ENCODE measurements at regions not wholly inside any gene's neighbourhood (a gene's known extent, or its start where the extent isn't known, plus 50 kb on each side); places are given as distances from the start of the nearest gene placed in this dataset.

GRCh38 chr4:111671756-111672155 lies 473.5 kb upstream of the FAM241A start:
- no peak for DNase-seq (ENCODE audit: low read depth in 2 of 2)
- no peak overlapping the region for H3K4me3 ChIP-seq (replicated peaks in 1 of 2; ENCODE audit: low read depth in 2 of 2, low read length in 2 of 2)
- no peak for TF ChIP-seq CTCF (IDR thresholded peaks at IDR 0.05; ENCODE audit: low read depth, low read length)

- DNase-seq (ENCODE audit: low read depth in 2 of 2): no peak
These were observed 469.5 kb upstream of the FAM241A start for GRCh38 chr4:111675746-111676145.

GRCh38 chr4:111676533-111676932 lies 468.7 kb upstream of the FAM241A start:
- no peak for TF ChIP-seq CTCF (IDR thresholded peaks at IDR 0.05; ENCODE audit: low read depth, low read length)
- no peak overlapping the region for H3K4me3 ChIP-seq (replicated peaks in 1 of 2; ENCODE audit: low read depth in 2 of 2, low read length in 2 of 2)

More at GRCh38 chr4:111675746-111676145, 469.5 kb upstream of the FAM241A start:
- TF ChIP-seq CTCF (IDR thresholded peaks at IDR 0.05; ENCODE audit: low read depth, low read length): no peak
- no peak overlapping the region for H3K4me3 ChIP-seq (replicated peaks in 1 of 2; ENCODE audit: low read depth in 2 of 2, low read length in 2 of 2)

GRCh38 chr4:111678479-111678878 lies 466.8 kb upstream of the FAM241A start:
- peak; percentile 59 to 75 for DNase-seq (ENCODE audit: low read depth in 2 of 2)
- no peak overlapping the region for H3K4me3 ChIP-seq (replicated peaks in 1 of 2; ENCODE audit: low read depth in 2 of 2, low read length in 2 of 2)
- no peak for TF ChIP-seq CTCF (IDR thresholded peaks at IDR 0.05; ENCODE audit: low read depth, low read length)

More at GRCh38 chr4:111676533-111676932, 468.7 kb upstream of the FAM241A start:
- no peak for DNase-seq (ENCODE audit: low read depth in 2 of 2)

GRCh38 chr4:111678908-111679307 lies 466.3 kb upstream of the FAM241A start:
- TF ChIP-seq CTCF (IDR thresholded peaks at IDR 0.05; ENCODE audit: low read depth, low read length): no peak
- no peak overlapping the region for H3K4me3 ChIP-seq (replicated peaks in 1 of 2; ENCODE audit: low read depth in 2 of 2, low read length in 2 of 2)
- peak in 1 of 2 donors; percentile 8 for DNase-seq (ENCODE audit: low read depth in 2 of 2)

- DNase-seq (ENCODE audit: low read depth in 2 of 2): no peak
- TF ChIP-seq CTCF (IDR thresholded peaks at IDR 0.05; ENCODE audit: low read depth, low read length): no peak
- no peak overlapping the region for H3K4me3 ChIP-seq (replicated peaks in 1 of 2; ENCODE audit: low read depth in 2 of 2, low read length in 2 of 2)
These were observed 464.0 kb upstream of the FAM241A start for GRCh38 chr4:111681270-111681669.

- DNase-seq (ENCODE audit: low read depth in 2 of 2): no peak
- TF ChIP-seq CTCF (IDR thresholded peaks at IDR 0.05; ENCODE audit: low read depth, low read length): no peak
- no peak overlapping the region for H3K4me3 ChIP-seq (replicated peaks in 1 of 2; ENCODE audit: low read depth in 2 of 2, low read length in 2 of 2)
These were observed 463.5 kb upstream of the FAM241A start for GRCh38 chr4:111681751-111682150.
